ENCODE measurements at regions not wholly inside any gene's neighbourhood (a gene's known extent, or its start where the extent isn't known, plus 50 kb on each side); places are given as distances from the start of the nearest gene placed in this dataset.
A peak's percentile ranks its signal among the peaks of the same experiment; 100 is the strongest.
"Not testable (repeated sequence)": the region's sequence is repeated elsewhere in the genome, so short reads cannot be mapped to it uniquely, and the experiment has no call there.

DNA sequence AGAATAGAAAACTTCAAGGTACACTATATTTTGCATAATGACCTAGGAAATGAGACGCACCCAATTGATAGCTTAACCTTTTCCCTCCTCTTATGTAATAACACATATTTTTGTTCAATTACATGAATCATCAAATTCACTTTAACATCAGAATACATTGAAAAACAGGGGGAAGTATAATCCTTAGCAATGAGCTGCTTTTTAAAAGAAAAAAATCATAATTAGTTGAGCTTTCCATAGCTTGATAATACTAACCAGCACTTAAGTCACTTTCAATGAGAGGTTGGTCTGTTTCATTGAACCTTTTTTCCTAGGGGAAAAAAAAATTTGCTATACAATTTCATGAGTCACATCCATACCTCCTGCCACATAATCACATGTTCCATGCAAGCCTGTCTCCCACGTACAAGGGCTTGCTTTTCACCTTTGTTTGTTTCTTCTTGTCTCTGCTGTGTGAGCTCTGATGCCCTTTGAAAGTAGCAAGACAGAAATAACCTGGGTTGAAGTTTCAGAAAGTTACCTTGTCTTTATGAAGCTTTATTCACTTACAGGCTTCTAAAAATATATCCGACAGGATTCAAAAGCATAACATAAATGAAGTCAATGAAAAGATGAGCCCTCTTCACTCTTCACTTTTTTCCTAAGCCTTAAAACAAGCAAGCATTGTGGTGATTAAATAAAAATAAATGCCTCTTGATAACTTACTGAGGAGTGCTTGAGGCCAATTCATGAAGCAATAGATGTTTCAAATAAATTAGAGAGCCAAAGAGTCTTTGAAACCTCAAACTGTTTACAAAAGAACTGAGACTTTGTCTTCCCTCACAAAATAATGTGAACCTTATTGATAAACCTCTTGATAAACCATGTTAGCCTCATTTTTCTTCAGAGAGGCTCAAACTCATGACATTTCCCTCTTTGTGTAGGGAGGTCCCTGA is 108.5 kb downstream of the FEM1C start:
- DNase-seq = no peak

DNA sequence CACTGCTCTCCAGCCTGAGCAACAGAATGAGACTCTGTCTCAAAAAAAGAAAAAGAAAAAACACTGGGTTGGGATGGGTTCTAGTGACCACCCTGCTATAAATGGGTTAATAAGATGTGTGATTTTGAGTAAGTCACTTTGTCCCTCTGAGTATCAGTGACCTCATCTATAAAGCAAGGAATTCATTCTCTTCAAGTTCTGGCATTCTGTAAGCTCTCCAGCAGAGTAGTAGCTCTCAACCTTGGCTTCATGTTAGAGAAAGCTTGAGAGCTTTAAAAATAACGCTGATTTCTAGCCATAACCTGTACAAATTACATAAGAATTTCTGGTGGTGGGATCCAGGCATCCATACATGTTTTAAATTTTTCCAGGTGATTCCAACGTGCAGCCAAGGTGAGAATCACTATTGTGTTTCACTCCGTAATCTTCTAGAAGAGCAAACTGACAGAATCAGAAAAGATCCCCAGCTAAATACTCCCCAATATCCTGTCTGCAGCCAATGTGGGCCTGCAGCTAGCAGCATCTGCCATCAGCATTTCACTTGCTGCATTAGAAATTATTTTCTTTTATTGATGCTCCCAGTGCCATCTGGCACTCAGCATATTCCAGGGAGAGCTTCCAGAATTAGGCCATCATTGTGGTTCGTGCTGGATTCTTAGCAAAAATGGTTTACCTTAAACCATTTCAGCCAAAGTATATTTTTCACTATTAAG is 109.4 kb downstream of the FEM1C start:
- no peak for DNase-seq

DNA sequence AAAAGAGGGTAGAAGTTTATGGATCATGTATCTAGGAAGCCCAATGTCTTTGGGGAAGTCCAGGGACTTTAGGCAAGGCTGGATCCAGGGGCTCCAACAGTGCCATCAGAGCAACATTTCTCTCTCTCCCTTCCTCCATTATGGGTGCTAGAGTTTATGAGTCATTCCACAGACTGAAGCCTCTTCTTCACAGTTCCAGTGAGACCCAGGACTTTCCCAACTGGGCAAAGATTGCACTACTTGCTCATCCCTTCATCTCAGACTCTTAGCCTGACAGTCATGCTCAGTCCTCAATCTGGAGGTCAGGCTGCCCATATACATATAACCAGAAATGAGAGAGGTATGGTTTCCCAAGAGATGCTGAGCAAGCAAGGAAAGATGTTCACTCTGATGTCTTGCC is 110.7 kb downstream of the FEM1C start:
- DNase-seq = no peak

DNA sequence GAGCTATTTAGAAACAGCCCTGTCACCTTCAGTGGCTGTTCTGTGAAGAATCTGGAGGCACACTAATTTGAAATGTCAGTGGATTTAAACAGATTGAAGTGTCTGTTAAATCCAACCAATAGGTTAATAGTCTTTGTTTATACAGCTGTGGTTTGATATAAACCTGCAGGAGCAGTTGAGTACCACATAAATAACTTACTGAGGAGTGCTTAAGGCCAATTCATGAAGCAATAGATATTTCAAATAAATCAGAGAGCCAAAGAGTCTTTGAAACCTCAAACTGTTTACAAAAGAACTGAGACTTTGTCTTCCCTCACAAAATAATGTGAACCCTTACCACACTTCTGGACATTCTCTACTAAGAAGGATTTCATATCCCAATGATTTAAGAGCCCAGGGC is 111.9 kb downstream of the FEM1C start:
- DNase-seq = no peak

DNA sequence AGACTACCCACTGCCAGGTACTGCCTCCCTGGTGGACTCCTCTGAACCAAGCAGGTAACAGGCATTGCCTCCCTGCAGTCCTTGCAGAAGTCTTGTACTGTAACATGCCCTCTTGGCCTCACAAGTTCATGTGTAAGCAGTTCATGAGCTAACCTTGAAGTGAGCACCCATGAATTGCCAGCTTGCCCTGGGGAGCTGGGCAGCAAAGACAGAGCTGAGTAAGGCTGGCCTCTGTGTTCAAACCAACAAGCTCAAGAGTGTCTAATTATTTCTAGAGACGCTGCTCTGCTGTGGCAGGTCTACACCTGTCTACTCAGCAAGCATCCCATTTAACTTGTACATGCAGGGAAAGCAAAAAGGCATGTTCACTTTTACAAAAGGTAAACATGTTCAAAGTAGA is 113.5 kb downstream of the FEM1C start:
- DNase-seq = no peak

DNA sequence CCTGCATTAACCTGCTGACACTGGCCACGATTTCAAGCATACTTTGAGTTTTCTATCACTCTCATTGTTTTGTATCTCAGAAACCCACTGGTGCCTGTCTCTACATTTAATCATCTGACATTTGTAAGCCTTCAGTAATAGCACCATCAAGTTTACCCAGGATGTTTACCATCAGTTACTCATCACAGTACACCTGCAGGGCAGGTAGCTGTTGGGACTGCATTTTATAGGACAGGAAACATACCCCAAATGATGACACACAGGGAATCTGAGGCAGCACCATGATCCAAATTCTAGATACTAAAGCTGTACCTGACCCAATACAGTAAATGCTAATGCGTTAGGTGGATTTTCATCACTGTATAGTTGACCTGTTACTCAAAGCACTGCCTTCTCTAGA is 114.2 kb downstream of the FEM1C start:
- DNase-seq = no peak

DNA sequence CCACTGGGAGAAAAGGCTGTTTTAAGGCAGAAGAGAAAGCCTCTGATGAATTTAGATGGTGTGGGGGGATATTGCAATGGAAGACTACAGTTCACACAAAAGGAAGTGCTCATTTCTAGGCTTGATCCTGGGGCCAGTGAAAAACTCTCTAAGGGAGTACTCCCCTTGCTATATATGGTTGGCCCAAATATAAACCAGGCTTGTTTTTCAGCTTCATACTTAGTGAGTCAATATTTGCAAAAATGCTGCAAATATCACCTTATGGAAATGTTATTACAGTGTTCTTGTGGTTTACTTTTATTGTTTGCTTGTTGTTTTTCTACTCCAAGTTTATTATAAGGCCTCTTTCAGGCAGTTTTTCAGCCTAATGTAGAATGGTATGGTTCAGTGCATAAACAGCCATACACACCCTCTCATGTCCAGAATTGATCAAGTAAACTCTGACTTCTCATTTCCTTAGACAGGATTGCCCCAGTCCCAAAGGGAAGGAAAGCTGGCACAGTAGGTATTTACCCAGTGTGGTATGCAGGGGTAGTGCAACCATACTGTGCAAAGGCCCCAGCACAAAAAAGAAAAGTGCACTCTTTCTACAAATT is 115.1 kb downstream of the FEM1C start:
- DNase-seq = no peak

DNA sequence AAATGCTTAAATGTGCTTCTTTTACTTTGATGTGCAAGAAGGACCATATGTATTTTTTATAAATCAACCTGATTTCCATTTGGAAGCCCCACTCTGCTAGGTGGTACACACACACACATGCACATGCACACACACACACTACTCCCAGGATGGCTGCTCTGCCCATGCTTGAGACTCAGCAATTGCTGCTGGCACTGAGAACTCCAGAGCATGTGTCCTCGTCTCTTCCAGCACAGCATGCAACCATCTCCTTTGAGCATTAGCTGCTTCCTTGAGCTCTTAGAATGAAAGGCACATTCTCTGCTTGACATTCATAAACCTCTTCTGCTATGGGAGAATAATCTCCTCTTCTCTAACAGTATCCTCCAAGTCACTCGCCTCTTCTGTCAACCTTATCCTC is 115.9 kb downstream of the FEM1C start:
- no peak for DNase-seq

DNA sequence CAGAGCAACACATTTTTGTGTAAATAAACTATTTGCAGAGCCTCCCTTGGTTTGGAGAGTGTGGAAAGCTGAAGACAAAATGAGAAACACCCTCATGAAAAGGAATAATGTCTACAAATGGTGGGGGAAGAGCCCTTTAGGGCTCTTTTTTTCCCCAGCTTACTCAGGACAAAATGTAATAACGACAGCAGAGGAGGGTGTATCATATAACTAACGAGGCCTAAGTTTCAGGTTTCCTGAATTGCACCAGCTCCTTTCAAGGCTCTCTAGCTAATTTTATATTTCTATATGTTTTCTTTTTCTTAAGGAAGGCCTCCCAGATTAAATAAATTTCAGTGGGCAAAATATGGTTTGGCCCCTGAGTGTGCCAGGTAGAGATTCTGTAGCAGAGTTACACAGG is 116.3 kb downstream of the FEM1C start:
- DNase-seq = no peak

DNA sequence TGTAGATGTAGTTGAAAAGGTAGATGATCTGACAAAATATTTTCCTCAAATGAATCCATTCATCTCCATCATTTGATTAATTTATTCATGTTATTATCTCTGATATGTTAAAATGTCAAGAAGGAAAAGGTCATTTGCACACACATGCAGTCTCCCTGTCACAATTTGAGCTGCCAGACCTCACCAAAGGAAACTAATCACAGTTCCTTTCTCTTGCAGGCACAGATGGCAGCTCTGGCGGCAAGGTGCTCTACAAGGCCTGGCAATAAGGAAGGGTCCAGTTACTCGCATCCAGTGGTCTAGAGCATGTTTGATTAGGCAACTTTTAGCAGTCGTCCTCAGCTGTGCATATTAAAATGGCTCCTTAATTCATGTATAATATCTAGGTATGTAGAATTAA is 120.1 kb downstream of the FEM1C start:
- DNase-seq = no peak

DNA sequence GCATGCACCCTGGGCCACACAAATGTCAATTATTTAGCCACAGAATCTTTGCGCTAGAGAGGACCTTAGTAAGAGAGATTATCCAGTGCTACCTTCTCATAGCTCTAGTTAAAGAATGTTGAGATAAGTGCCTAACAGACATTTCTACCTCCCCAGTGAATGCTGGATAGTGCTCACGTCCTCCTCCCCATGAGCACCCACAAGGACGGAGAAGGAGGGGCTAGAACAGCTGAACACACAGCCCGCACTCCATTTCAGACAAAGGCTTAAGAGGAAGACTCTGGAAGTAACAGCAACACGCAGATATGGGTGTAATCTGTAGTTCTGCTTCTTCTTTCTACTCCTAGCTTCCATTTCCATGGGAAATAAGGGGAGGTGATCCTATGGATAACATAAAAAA is 120.5 kb downstream of the FEM1C start:
- DNase-seq = no peak

DNA sequence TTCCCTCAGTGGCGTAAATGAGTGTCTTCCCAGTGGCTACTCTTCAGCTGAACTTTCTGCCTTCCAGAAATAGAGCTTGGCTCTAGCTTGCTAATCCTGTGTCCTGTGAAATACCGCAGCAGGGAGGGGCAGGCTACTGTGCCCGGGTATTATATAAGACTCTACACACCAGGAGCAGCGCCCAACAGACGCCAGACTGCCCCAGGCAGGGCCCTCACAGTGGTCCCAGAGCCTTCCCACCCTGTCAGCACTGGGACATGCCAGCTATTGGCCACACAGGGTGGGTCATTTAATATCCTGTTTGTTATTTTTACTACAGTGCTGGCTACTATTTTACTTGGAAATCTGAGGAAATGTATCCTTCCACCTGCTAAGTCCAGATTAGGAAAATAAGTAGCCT is 121.0 kb downstream of the FEM1C start:
- no peak for DNase-seq

DNA sequence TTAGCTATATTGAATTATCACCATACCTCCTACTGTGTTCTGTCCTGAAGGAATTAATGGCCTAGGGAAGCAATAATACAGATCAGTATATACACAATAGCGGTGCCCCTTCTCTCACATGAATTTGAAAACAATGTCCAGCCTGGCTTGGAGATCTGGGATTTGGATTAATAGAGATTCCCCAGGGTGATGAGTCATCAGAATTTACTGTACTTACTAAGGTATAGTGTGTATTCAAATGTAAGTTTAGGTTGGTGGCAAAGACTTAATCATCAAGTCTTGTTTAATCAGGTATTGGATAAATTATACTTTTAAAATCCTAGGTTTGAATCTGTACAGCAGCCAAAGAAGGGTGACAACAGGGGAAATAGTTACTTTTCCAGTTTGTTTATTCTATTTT is 121.5 kb downstream of the FEM1C start:
- DNase-seq = no peak

DNA sequence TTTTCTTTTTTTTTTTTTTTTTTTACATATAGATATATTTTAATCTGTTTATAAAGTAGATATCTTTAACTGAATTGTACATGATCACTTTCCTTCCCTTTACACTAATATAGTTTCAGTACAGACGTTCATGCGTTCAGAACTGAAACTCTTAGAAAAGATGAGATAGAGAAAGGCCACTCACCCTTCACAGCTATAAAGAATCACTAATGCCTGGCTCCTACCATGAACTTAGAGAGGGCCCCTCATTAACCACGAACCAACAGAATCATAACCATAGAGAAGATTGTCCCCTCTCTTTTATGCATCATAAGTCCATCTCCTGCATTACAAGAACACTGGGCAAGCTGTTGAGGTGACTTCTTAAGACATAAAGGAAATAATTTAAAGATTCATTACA is 123.8 kb downstream of the FEM1C start:
- DNase-seq = not testable (repeated sequence)

DNA sequence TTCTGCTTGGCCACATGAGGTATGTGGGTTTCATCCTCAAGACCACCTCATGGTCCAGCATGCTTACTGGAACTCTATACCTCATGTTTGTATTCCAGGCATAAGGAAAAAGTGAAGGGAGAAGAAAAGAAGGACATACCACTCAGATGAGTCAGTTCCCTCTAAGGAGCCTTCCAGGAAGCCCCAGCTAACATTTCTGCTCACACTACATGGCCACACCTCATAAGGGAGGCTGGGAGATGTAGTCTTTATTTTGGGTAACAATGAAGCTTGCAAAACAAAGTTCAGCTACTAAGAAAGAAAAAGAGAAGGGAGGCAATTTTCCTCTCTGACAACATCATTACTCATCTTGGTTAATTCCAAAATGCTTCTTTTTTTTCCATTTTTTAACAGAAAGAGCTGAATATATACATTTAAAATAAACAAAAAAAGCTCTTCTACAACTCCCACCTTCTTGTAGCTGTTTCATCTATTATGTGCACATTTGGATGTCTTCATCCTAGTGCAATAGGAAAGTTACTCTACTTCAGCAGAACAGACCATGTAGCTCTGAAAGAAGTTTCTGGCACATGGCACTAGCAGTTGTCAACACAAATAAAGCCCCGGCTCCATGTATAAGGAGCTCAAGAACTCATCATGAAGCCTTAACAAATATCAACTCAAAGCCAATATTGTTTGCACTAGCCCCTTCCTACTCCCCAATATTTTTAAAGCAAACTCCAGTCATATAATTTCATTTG is 123.6 kb upstream of the CCDC112 start:
- DNase-seq = no peak

DNA sequence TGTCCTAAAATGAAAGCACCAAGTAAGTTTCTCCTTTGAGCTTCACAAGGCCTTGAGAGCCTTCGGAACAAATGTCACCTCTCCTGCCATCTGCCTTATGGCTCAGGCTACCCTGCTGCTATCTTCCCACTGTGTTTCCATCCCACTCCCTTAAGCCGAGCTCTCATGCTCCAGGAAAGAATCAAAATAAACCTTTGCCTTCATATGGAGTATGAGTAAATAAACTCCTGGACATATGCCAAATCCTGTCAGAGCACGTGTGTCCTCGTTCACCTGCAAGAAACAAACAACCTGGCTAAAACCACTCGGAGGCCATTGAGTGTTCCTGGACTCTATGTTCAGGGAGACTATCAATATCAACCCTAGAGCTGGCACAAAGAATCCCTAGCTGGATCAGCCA is 122.3 kb upstream of the CCDC112 start:
- no peak for DNase-seq

DNA sequence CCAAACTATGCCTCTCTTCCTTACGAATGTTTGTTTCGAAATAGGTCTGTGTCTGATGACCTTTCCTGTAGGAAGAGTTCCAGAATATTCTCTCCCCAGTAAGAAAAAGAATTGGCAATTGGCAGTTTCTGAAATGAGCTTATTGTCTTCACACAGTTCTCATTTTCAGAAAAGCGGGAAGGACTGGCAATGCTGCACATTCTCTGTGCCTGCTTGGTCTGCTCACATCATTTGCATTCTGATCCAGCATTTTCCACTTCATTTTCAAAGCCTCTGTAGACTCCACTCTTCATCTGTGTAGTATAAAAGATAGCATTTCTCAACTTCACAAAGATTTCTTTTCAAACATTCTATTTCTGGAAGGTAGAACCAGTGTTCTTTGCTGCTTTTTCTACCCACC is 120.6 kb upstream of the CCDC112 start:
- no peak for DNase-seq

DNA sequence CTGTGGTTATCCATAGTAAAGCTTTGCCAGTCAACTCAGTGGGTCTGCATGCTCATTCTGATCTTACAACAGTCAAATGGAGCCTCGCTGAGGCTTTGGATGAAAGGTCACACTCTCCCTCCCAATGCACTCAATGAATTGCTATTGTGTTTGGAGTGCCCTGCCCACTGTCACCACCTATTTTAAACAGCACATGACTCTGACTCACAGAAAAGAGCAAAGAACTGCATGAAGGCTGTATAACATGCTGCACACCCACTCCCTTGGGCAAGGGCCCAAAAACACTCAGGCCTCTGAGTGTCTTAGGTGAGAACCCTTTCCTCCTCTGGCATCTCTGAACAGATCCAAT is 118.7 kb upstream of the CCDC112 start:
- peak; percentile 35 for DNase-seq

DNA sequence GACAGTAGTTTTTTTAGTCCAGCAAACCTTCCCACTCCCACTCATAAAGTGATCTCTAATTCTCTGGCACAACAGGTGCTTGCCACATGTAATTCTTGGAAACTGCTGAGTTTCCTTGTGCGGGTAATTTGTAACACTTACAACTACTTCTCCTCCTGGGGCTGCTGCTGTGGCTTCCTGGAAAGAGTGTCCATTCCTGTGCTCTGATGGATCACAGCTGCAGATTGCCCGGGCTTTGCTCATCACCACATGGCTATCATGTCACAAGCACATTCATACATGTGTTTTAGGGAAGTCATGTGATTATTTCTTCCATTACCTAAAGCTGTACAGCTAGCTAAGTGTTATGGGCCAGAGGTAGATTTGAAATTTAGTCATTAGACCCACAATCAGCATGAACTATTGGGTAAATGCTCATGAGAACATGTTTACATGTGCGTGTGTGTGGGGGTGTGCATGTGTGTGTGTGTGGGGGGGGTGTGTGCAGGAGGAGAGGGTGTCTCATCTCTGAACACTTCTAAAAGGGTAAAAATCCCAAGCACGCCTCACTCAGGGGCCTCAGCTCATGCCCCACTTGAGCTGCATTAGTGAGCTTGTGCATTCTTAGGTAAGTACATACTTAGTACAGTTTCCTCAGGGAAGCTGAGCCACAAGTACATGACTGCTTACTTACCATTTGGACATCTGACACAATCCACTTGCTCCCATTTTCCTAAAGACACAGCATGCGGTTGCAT is 118.1 kb upstream of the CCDC112 start:
- peak; percentile 12 for DNase-seq

DNA sequence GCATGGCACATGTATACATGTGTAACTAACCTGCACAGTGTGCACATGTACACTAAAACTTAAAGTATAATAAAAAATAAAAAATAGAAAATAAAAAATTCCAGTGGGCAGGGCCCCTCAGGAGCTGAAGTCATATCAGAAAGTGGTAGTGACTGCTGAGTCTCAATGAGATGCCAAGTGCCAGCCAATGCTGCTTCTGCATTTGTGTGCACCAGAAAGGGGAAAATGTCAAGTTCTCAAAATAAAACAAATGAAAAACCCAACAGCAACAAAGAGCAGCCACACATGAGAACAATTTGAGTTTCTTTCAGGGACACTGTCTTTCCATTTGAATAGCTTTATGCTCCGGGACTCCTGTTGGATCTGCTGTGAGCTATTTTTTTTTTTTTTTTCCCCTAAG is 117.2 kb upstream of the CCDC112 start:
- DNase-seq = no peak

DNA sequence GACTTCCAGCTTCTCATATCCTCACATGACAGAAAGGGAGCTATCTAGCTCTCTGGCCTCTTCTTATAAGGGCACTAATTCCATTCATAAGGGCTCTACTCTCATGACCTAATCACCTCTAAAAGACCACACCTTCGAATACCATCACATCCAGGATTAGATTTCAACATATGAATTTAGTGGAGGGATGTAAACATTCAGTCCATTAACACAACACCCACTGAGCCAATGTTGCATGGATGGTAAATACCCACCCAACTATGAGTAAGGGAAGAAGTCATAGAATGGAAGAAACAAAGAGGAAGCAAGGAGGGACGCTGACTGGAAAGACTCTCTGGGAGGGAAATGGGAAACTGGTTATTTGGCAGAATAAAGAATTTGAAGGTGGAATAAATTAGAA is 112.6 kb upstream of the CCDC112 start:
- DNase-seq = no peak

DNA sequence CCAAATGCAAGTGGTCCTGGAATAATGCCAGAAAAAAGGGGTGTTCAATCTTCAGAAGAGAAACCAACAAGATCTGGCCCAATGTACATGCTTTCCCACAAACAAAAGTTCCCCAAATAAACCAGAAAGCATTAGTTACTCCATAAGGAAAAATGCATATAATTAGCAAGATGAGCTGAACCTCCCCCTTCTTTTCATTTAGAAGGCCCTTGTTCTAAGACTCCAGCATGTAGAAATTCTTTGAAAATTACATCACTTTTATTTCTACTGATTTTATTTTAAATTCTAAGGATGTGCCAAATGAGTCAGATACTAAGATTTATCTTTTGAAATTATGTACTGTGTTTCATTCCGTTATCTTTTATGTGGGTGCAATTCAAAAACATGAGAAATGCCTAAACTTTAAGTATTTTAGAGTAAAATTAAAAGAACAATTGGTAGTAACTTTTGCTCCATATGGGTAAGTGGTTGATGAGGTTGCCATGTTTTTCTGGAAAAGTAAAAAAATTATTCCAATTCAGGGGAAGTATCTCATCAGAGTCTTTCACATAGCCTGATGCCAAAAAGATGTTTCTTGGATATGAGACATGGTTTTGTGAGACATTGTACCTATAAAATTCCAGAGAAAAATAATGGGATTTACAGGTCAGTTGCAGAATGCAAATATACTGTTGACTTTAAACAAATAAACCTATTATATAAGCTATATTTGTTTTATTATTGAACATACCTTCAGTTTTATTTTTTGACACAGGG is 106.5 kb upstream of the CCDC112 start:
- no peak for DNase-seq

Measured in stimulated activated CD4-positive, alpha-beta T cell treated with anti-CD3 and anti-CD28 coated beads, Interleukin-1b, Interleukin-23, amount 100 ng/mL, for 48 hours (primary cell).